ENCODE measurements at regions not wholly inside any gene's neighbourhood (a gene's known extent, or its start where the extent isn't known, plus 50 kb on each side); places are given as distances from the start of the nearest gene placed in this dataset.

DNA sequence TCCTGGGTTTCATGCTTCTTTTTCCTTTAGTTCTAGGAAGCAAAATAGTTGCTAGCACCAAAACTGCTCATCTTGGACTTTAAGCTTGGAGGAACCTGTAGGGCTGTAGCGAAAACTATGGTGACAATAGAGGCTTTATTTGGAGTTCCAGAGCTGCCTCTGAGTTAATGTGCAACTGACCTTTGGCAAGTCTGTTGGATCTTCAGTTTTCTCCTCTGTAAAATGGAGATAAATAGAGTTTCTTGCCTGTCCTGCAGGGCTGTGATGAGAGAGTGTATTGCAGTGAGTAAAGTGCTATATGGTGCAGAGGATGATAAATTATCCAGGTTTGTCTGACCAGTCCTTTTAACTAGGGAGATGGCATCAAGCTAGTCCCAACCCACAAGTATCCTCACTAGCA, 417.0 kb downstream of the MAN2A1 start:
- DNase-seq (ENCODE audit: low read depth, low spot score): no peak
- Histone ChIP-seq H3K9me3 (ENCODE audit: control insufficient read depth, insufficient read depth, low read length) (no peaks in the 10 kb centered on the region), H3K4me1 (ENCODE audit: control insufficient read depth, insufficient read depth, low read length) (no peaks in the 10 kb centered on the region), H3K4me3 (ENCODE audit: low read length) (no peak overlapping the region), H3K27me3 (ENCODE audit: control insufficient read depth, insufficient read depth, low read length) (no peaks in the 10 kb centered on the region), H3K27ac (ENCODE audit: low read length) (no peak overlapping the region), H3K36me3 (ENCODE audit: control insufficient read depth, insufficient read depth, low read length) (no peaks in the 10 kb centered on the region)
- no CpG with 5 or more reads among the region's 1 CpG for WGBS (ENCODE audit: insufficient coverage, insufficient read length)

DNA sequence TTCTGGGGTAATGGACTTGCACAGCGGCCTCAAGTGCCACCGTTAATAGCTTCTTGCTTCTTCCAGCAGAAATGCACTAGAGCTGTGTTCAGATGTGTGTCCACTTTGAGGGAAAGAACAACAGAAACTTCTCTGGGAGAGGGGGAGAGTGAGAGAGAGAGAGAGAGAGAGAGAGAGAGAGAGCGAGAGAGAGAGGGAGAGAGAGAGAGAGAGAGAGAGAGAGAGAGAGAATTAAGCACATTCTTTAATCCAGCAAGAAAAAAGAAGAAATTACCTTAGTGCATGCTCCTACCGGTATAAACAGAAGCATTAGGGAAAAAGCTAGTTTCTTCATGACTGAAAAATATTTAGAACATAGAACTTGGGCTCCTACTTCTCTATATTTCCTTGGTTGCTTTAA, 418.8 kb downstream of the MAN2A1 start:
- Histone ChIP-seq H3K4me3 (ENCODE audit: low read length) (no peak overlapping the region), H3K36me3 (ENCODE audit: control insufficient read depth, insufficient read depth, low read length) (no peaks in the 10 kb centered on the region), H3K4me1 (ENCODE audit: control insufficient read depth, insufficient read depth, low read length) (no peaks in the 10 kb centered on the region), H3K27me3 (ENCODE audit: control insufficient read depth, insufficient read depth, low read length) (no peaks in the 10 kb centered on the region), H3K9me3 (ENCODE audit: control insufficient read depth, insufficient read depth, low read length) (no peaks in the 10 kb centered on the region), H3K27ac (ENCODE audit: low read length) (no peak overlapping the region)
- DNase-seq (ENCODE audit: low read depth, low spot score): no peak
- no CpG with 5 or more reads among the region's 4 CpGs for WGBS (ENCODE audit: insufficient coverage, insufficient read length)

DNA sequence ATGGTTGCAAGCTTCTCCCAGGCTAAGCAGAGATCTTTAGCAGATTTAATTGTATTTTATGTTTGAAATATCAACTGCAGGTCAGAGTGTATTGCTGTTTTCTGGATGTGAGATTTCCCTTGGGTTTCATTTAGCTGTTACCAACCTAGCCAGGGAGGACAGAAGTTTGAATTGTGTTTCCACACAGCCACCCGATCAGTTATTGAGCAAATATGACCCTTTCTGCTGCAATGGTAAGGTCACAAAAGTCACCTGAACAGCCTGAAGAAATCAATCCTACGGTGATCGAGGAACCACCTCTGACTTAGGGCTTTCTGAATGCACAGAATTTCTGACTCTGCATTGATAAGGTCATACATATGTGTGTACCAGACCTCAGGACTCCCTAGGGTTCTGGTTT, 419.9 kb downstream of the MAN2A1 start:
- no CpG with 5 or more reads among the region's 3 CpGs for WGBS (ENCODE audit: insufficient coverage, insufficient read length)
- H3K36me3 ChIP-seq (ENCODE audit: control insufficient read depth, insufficient read depth, low read length): no peaks in the 10 kb centered on the region
- H3K27me3 ChIP-seq (ENCODE audit: control insufficient read depth, insufficient read depth, low read length): no peaks in the 10 kb centered on the region
- DNase-seq (ENCODE audit: low read depth, low spot score): no peak
- H3K4me3 ChIP-seq (ENCODE audit: low read length): no peak overlapping the region
- no peaks in the 10 kb centered on the region for H3K9me3 ChIP-seq (ENCODE audit: control insufficient read depth, insufficient read depth, low read length)
- no peak overlapping the region for H3K27ac ChIP-seq (ENCODE audit: low read length)
- no peaks in the 10 kb centered on the region for H3K4me1 ChIP-seq (ENCODE audit: control insufficient read depth, insufficient read depth, low read length)

DNA sequence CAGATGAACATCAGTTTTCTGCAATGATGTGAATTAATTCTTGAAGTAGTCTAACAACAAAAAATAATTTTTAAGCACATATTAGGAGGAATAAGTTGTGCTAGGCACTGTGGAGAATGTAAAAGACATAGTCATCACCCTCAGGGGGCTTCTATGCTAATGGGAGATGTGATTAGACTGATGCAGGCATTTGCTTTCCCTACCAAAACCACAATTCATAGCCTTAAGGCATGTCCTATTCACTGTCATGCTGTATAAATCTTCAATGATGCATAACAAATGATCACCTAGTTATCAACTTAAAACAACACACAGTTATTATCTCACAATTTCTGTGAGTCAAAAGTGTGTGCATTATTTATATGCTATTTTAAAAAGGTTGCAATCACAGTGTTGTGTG, 422.6 kb downstream of the MAN2A1 start:
- no peaks in the 10 kb centered on the region for H3K4me1 ChIP-seq (ENCODE audit: control insufficient read depth, insufficient read depth, low read length)
- H3K4me3 ChIP-seq (ENCODE audit: low read length): no peak overlapping the region
- no peaks in the 10 kb centered on the region for H3K9me3 ChIP-seq (ENCODE audit: control insufficient read depth, insufficient read depth, low read length)
- no peaks in the 10 kb centered on the region for H3K36me3 ChIP-seq (ENCODE audit: control insufficient read depth, insufficient read depth, low read length)
- H3K27ac ChIP-seq (ENCODE audit: low read length): no peak overlapping the region
- H3K27me3 ChIP-seq (ENCODE audit: control insufficient read depth, insufficient read depth, low read length): no peaks in the 10 kb centered on the region
- DNase-seq (ENCODE audit: low read depth, low spot score): no peak

DNA sequence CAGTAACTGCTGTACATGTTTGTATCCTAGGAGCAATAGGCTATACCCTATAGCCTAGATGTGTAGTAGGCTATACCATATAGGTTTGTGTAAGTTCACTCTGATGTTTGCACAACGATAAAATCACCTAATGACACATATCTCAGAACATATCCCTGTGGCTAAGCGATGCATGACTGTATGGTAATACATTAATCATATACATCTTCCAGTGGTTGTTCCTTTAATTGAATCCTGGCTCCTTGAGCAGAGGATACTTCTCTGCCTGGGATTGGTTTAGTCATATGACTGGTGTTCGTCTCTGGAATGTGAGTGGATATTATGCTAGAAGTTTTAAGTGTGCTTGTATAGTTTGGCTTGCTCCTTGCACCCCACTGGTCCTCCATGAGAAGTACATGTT, 425.8 kb downstream of the MAN2A1 start:
- Histone ChIP-seq H3K4me1 (ENCODE audit: control insufficient read depth, insufficient read depth, low read length) (no peaks in the 10 kb centered on the region), H3K36me3 (ENCODE audit: control insufficient read depth, insufficient read depth, low read length) (no peaks in the 10 kb centered on the region), H3K27me3 (ENCODE audit: control insufficient read depth, insufficient read depth, low read length) (no peaks in the 10 kb centered on the region), H3K9me3 (ENCODE audit: control insufficient read depth, insufficient read depth, low read length) (no peaks in the 10 kb centered on the region), H3K4me3 (ENCODE audit: low read length) (no peak overlapping the region), H3K27ac (ENCODE audit: low read length) (no peak overlapping the region)
- no peak for DNase-seq (ENCODE audit: low read depth, low spot score)
- WGBS (ENCODE audit: insufficient coverage, insufficient read length): no CpG with 5 or more reads among the region's 3 CpGs

DNA sequence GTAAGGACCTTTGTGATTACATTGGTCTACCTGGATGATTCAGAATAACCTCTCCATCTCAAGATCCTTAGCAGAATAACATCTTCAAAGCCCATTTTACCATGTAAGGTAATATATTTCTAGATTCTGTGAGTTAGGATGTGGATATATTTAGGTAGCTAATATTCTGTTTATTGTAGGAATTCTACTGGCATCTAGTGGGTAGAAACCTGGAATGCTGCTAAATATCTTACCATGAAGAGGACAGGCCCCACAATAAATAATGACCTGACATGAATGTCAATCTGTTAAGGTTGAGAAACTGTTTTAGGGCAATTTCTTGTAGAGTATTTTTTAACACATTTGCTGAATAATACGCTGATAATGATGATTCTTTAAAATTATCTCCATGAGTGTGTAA, 426.8 kb downstream of the MAN2A1 start:
- Histone ChIP-seq H3K36me3 (ENCODE audit: control insufficient read depth, insufficient read depth, low read length) (no peaks in the 10 kb centered on the region), H3K4me3 (ENCODE audit: low read length) (no peak overlapping the region), H3K9me3 (ENCODE audit: control insufficient read depth, insufficient read depth, low read length) (no peaks in the 10 kb centered on the region), H3K27me3 (ENCODE audit: control insufficient read depth, insufficient read depth, low read length) (no peaks in the 10 kb centered on the region), H3K27ac (ENCODE audit: low read length) (no peak overlapping the region), H3K4me1 (ENCODE audit: control insufficient read depth, insufficient read depth, low read length) (no peaks in the 10 kb centered on the region)
- no peak for DNase-seq (ENCODE audit: low read depth, low spot score)
- no CpG with 5 or more reads among the region's 1 CpG for WGBS (ENCODE audit: insufficient coverage, insufficient read length)

DNA sequence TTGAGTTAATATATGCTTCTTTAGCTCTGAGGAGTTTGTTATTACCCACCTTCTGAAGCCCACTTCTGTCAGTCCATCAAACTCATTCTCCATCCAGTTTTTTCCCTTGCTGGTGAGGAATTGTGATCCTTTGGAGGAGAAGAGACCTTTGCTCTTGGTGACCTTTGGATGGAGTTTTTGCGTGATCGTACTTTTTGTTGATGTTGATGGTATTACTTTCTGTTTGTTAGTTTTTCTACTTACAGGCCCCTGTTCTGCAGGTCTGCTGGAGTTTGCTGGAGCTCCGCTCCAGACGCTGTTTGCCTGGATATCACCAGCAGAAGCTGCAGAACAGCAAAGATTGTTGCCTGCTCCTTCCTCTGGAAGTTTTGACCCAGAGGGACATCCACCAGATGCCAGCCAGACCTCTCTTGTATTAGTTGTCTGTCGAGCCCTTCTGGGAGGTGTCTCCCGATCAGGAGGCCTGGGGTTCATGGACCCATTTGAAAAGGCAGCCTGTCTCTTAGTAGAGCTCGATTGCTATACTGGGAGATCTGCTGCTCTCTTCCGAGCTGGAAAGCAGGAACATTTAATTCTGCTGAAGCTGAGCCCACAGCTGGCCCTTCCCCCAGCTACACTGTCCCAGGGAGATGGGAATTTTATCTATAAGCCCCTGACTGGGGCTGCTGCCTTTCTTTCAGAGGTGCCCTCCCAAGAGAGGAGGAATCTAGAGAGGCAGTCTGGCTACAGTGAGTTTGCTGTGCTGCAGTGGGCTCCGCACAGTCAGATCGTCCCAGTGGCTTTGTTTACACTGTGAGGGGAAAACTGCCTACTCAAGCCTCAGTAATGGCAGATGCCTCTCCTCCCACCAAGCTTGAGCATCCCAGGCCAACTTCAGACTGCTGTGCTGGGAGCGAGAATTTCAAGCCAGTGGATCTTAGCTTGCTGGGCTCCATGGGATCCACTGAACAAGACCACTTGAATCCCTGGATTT, 445.5 kb downstream of the MAN2A1 start:
- Histone ChIP-seq H3K36me3 (ENCODE audit: control insufficient read depth, insufficient read depth, low read length) (no peaks in the 10 kb centered on the region), H3K27me3 (ENCODE audit: control insufficient read depth, insufficient read depth, low read length) (no peaks in the 10 kb centered on the region), H3K4me1 (ENCODE audit: control insufficient read depth, insufficient read depth, low read length) (no peaks in the 10 kb centered on the region), H3K27ac (ENCODE audit: low read length) (no peak overlapping the region), H3K4me3 (ENCODE audit: low read length) (no peak overlapping the region), H3K9me3 (ENCODE audit: control insufficient read depth, insufficient read depth, low read length) (no peaks in the 10 kb centered on the region)
- DNase-seq (ENCODE audit: low read depth, low spot score): no peak
- no CpG with 5 or more reads among the region's 11 CpGs for WGBS (ENCODE audit: insufficient coverage, insufficient read length)

DNA sequence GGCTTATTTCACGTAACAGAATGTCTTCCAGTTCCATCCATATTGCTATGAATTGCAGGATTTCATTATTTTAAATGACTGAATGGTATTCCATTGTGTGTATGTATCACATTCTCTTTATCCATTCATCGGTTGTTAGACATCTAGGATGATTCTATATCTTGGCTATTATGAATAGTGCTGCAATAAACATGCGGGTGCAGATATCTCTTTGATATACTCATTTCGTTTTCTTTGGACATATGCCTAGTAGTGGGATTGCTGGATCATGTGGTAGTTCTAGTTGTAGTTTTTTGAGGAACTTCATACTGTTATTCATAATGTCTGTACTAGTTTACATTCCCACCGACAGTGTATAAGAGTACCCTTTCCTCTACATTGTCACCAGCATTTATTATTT, 460.5 kb downstream of the MAN2A1 start:
- no peak for DNase-seq (ENCODE audit: low read depth, low spot score)
- Histone ChIP-seq H3K36me3 (ENCODE audit: control insufficient read depth, insufficient read depth, low read length) (no peaks in the 10 kb centered on the region), H3K4me1 (ENCODE audit: control insufficient read depth, insufficient read depth, low read length) (no peaks in the 10 kb centered on the region), H3K9me3 (ENCODE audit: control insufficient read depth, insufficient read depth, low read length) (no peaks in the 10 kb centered on the region), H3K4me3 (ENCODE audit: low read length) (no peak overlapping the region), H3K27me3 (ENCODE audit: control insufficient read depth, insufficient read depth, low read length) (no peaks in the 10 kb centered on the region), H3K27ac (ENCODE audit: low read length) (no peak overlapping the region)
- WGBS (ENCODE audit: insufficient coverage, insufficient read length): no CpG with 5 or more reads among the region's 5 CpGs

DNA sequence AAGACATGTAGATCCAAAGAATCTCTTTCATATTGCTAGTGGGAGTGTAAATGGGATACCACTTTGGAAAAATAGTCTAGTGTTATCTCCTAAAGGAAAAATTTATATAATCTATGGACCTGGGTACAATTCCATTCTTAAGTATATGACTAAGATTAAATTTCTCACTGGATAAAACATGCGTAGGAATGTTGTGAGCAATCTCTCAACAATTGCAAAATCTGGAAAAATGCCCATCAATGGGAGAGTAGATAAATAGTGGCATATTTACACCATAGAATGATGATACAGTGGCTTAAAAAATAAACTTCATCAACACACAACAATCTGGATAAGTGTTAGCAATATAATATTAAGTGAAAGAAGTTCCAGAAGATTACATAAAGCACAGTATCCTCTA, 469.5 kb downstream of the MAN2A1 start:
- H3K36me3 ChIP-seq (ENCODE audit: control insufficient read depth, insufficient read depth, low read length): no peaks in the 10 kb centered on the region
- no peak overlapping the region for H3K27ac ChIP-seq (ENCODE audit: low read length)
- no peaks in the 10 kb centered on the region for H3K9me3 ChIP-seq (ENCODE audit: control insufficient read depth, insufficient read depth, low read length)
- H3K4me1 ChIP-seq (ENCODE audit: control insufficient read depth, insufficient read depth, low read length): no peaks in the 10 kb centered on the region
- H3K4me3 ChIP-seq (ENCODE audit: low read length): no peak overlapping the region
- no CpG with 5 or more reads among the region's 1 CpG for WGBS (ENCODE audit: insufficient coverage, insufficient read length)
- H3K27me3 ChIP-seq (ENCODE audit: control insufficient read depth, insufficient read depth, low read length): no peaks in the 10 kb centered on the region
- no peak for DNase-seq (ENCODE audit: low read depth, low spot score)

DNA sequence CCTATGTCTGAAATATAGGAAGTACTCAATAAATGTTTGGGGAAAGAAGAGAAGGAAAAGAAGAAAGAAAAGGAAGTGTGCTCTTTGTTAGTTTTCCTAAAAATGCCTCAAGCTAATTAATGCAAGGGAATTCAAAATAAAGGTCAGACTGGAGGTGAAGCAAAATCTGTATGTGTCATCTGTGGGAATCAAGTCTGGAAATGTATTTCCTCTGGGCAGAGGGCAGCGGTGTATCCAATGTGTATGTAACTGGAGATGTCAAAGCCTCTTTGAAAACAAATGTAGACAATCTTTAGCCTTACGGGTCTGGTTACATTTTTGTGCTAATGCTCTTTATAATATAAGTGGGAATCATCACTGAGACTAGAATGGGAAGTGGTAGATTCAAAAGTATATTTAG, 471.4 kb downstream of the MAN2A1 start:
- H3K4me1 ChIP-seq (ENCODE audit: control insufficient read depth, insufficient read depth, low read length): no peaks in the 10 kb centered on the region
- H3K27ac ChIP-seq (ENCODE audit: low read length): no peak overlapping the region
- no peaks in the 10 kb centered on the region for H3K27me3 ChIP-seq (ENCODE audit: control insufficient read depth, insufficient read depth, low read length)
- no peak for DNase-seq (ENCODE audit: low read depth, low spot score)
- no CpG with 5 or more reads among the region's 2 CpGs for whole genome bisulfite sequencing (ENCODE audit: insufficient coverage, insufficient read length)
- H3K9me3 ChIP-seq (ENCODE audit: control insufficient read depth, insufficient read depth, low read length): no peaks in the 10 kb centered on the region
- H3K36me3 ChIP-seq (ENCODE audit: control insufficient read depth, insufficient read depth, low read length): no peaks in the 10 kb centered on the region
- H3K4me3 ChIP-seq (ENCODE audit: low read length): no peak overlapping the region

DNA sequence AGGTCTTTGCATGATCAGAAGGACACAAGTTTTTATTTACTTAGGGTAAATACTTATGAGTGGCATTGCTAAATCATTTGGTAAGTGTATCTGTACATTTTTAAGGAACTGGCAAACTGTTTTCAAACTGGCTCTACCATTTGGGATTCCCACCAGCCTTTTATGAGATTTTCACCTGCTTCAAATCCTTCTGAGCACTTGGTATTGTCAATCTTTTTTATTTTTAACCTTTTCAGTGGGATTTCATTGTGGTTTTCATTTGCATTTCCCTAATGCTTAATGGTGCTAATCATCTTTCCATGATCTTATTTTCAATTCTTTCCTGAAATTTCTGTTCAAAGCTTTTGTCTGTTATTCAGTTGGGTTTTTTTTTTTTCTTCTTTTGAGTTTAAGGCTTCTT, 475.6 kb downstream of the MAN2A1 start:
- no peak overlapping the region for H3K27ac ChIP-seq (ENCODE audit: low read length)
- no peaks in the 10 kb centered on the region for H3K36me3 ChIP-seq (ENCODE audit: control insufficient read depth, insufficient read depth, low read length)
- no peak overlapping the region for H3K4me3 ChIP-seq (ENCODE audit: low read length)
- no peaks in the 10 kb centered on the region for H3K9me3 ChIP-seq (ENCODE audit: control insufficient read depth, insufficient read depth, low read length)
- no peak for DNase-seq (ENCODE audit: low read depth, low spot score)
- H3K27me3 ChIP-seq (ENCODE audit: control insufficient read depth, insufficient read depth, low read length): no peaks in the 10 kb centered on the region
- no peaks in the 10 kb centered on the region for H3K4me1 ChIP-seq (ENCODE audit: control insufficient read depth, insufficient read depth, low read length)
